T-helper 2 cell (primary cell): ENCODE measurements at regions not wholly inside any gene's neighbourhood (a gene's known extent, or its start where the extent isn't known, plus 50 kb on each side); places are given as distances from the start of the nearest gene placed in this dataset.
A peak's percentile ranks its signal among the peaks of the same experiment; 100 is the strongest.

Source experiments
- DNase-seq, 5 experiments: peaks; one replicate each; pipeline versions ENCODE4 v3.0.0 to v3.0.0-alpha.2; 2012 to 2022

DNA sequence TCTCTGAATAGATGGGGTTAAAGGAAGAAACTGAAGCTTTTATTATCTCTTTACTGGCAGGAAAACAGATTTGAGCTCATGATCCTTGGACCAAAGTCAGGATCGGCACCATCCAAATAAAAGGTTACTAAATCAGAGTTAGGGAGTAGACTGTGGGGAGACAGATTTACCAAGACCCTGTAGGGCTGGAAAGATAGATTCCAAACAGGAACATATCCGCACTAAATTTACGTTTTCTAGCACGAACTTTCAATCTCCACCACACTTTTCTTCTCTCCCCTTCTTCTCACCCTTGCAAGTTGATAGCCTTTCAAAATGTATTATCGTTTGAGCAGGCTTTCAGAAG, 120.0 kb upstream of the HMHB1 start:
- DNase-seq, result no peak

DNA sequence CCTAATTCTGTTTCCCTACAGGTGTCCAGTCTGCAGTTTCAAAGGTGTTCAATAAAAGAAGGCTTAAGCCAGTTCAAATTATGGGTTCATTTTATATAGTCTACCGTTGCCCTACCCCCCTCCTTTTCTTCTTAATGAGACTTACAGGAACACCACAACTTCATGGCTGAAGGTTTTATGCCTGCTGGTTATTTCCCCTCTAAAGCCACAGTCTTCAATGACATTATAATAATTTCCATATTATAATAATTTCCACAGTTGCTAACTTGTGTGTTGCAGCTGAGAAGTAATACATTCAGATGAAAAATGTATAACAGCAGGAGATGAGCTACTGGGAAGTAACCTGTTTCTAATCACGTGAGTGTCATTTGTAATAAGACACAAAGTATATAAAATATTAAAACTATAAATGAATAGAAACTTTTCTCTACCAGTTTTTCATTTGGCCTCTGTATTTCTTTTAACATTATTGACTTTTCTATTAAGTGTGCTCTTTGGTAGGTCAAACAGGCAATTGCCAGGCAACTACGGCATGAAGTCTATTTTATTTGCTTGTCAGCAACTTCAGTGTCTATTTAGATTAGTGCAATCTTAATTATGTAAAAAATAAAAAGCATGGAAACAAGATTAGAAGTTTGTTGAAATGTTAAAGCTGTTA, 120.5 kb upstream of the HMHB1 start:
- no peak for DNase-seq

DNA sequence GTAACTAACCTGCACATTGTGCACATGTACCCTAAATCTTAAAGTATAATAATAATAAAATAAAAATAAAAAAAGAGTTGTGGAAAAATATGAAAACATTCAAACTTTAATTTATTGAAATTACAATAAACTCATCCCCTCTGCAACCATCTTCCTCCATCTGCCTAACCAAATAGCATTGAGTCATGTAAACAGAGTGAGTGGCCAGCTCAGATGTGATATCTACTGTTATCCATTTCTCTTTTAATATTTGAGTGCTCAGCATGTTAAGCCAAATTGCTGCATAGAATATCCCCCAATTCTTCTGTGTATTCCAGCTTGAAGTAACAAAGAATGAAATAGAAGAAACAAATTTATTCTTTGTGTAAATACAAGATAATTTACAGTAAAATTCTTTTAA, 124.4 kb upstream of the HMHB1 start:
- no peak for DNase-seq

DNA sequence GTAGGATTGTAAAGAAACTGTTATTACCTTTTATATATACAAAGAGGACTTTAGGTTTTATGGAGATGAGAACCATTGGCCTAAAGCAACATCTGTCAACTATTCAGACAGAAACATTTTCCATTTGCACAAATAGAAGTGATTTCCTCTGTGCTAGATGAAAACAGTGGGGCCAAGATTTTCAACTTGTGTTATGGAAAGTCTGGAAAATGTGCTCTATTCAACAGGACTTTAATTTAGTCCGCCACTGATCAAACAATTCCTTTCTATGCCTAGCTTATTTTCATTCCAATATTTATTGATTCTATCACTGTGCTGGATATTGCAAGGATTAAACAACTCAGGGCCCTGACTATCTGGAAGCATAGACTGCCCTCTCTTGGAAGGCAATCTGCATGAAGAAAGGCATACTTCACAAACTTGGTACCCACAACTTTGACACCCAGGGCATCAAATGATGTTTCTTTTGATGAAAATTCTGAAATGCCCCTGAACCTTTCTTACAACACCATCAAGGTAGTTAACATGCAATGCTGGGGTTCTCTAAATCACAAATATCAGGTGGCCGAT, 126.6 kb upstream of the HMHB1 start:
- DNase-seq, result no peak

DNA sequence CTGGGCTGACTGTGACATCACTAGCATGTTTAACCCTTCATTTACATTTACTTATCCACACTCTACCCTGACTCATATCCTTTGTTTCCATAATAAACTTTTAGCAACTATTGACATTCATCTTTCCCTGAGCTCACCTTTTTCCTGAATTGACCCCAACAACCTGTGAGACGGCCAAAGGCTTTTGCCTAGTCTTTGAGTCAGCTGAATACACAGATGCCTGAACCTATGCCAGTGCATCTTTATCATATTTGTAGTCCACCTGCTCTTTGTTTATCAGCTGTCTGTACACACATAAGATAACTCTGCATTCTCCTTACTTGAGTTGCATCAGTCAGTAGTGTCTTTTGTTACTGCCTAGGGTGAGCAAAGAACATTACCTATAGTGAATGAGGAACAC, 128.5 kb upstream of the HMHB1 start:
- DNase-seq, result no peak

DNA sequence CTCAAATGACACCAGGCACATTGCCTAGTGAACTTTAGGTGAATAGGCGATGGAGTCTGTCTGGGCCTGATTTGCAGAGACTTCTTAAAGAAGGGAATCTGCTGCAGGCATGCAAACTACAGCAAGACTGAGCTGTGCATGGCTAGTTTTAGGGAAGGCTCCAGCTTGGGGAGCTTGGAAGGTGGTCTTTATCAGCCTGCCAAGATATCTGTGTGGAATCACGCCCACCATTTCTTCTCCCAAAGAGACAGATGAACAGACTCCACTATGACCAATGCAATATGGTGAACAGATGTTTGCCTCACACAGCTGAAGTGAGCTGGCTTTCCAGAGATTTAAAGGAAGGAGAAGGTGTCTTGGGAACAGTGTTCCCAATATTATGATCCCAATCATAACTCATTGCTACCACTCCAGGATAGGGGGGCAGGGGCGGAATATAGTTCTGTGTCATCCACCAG, 129.0 kb upstream of the HMHB1 start:
- DNase-seq, result no peak

DNA sequence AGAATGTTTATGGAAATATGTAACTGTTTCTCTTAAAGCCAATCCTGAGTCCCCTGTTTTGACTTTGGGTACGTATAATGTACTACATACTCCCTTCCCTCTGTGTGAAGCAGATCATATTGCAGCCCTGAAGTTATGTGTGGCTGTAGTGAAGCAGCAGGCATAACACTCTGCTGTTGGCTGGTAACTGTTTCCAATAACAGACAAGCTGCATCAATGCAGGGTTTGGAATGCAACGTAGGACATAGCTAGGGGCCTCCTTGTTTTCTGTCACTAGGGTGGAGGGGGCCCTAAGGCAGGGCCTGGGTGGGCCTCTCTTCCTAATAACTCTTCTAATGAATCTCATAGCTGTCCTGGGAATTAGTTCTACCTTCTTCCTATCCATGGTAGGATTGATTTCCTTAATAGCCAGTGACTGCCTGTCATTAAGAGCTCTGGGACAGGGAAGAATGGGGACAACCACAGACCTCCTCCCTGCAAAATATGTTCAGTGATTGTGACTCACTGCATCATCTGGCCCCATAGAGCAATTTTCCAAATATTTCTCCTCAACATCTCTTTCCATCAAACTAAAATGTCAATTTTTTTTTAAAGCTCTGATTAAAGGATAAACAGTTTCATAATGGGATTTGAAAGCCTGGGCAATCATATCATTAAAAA, 129.6 kb upstream of the HMHB1 start:
- no peak for DNase-seq

DNA sequence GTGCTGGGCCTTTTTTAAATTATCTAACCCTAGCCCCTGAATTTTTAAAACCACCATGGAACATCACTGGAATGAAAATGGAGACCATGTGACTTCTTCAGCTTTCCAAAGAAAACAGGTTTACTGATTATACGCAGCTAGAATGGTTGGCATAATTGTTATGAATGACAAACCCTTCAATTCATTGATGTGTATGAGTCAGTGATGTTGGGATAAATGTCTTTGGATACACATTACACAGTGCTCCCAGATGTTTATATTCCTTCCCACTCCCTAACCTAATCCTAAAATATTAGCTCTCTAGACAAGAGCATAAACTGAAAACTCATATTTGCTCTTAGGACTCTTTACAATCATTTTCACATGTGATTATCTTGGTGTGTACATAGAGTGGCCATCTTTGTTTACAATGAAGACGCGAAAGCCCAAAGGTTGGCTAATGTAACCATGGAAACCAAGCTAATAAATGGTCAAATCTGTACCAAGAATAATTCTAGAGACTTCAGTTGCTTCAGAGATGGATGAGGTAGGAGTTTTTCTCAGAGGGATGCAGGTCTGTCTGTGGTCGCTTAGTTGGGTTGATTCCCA, 131.2 kb upstream of the HMHB1 start:
- DNase-seq, result no peak

DNA sequence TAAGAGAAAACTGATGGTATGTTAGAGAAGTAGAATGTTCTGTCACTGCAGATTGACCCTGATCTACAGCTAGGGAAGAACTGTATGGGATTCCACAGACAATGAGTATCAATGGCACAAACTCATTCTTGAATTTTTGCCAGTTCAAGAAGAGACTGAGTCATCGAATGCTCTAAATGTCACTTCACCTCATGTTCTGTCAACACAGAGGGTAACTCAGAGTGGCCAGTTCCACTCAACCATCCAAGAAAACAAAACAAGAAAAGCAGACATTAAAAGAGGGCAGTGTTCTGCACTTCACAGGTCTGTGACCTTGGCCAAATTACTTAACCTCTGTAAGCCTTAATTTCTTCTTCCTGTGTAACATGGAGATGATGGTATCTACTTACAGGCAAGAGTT, 132.2 kb upstream of the HMHB1 start:
- DNase-seq, result no peak

DNA sequence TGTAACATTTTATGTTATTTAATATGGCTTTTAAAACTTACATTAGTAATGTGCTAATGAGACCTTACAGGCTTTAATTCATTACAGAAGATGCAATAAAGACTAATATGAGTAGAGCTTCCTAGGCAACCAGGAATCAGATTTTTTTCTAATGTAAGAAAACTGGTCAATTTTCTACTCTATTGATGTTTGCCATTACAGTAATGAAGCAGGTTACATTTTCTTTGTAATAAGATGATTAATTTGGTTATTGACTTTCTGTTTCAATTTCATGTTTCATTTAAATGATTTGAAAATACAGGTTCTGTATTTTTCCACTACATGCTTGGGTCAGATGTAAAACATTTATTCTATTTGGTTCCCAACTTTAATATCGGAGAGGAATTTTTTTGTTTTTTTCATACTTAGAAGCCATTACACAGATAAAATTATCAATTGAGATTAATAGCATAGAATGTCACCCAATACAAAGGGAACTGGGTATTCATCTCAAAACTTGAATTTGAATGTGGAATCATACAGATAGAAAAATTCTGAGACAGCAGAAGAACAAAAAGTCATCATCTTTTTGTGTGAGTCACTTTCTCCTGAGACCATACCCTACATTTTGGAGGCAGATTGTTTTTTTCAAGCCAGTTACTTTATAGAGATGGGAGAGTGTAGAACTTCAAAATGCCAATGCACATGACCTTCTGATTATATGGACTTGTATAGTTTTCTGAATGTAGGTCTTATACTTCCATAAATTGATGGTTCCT, 133.6 kb upstream of the HMHB1 start:
- DNase-seq, result peak in 1 of 5 experiments; percentile 21

DNA sequence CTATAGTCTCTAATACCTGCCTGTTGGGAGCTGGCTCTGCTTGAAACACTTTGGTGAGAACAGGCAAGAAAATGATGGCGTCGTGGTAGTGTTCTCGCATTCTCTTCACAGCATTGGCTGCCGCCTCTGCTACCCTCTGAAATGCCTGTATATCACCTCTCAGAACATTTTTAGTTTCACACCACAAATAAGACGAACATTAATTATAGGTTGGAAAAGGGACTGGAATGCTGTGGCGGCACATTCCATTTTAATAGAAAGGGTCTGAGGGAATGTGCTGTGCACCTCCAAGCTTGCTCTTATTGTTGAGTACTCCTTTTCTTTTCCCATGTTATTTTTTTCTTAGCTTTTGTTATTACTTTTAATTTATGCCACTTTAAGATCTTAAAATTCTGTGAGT, 134.6 kb upstream of the HMHB1 start:
- no peak for DNase-seq

DNA sequence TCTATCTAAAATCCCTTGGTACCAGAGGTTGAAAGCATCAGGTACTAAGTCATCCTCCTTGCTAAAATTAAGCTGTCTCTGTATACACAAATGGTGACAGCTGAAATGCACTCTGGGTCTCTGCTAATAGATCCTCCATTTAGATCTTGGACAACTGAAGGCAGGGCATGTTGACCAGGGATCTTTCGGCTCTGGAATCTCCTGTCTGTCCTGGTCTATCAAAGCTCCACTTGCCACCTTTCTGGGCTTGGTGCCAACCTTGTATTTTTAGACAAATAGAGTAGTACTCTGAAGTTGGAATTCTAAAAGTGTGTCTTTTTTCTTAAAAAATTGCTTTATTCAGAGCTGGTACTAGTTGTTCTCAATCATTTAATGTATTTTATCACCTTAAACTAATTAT, 135.2 kb upstream of the HMHB1 start:
- no peak for DNase-seq

DNA sequence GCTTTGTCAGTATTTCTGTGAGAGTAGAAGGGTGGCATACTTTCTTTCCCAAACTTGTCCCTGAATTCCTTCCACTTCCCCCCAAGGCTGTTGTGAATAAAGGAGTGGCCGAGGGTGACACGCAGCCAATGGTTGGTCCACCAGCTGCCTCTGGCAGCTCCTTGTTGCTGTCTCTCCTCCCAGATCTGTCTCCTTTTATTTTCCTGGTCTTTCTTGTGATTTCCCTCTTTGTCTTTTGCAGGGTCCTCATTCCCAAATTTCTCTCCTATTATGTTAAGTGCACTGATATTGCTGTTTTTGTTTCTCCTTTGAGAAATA, 137.5 kb upstream of the HMHB1 start:
- no peak for DNase-seq

DNA sequence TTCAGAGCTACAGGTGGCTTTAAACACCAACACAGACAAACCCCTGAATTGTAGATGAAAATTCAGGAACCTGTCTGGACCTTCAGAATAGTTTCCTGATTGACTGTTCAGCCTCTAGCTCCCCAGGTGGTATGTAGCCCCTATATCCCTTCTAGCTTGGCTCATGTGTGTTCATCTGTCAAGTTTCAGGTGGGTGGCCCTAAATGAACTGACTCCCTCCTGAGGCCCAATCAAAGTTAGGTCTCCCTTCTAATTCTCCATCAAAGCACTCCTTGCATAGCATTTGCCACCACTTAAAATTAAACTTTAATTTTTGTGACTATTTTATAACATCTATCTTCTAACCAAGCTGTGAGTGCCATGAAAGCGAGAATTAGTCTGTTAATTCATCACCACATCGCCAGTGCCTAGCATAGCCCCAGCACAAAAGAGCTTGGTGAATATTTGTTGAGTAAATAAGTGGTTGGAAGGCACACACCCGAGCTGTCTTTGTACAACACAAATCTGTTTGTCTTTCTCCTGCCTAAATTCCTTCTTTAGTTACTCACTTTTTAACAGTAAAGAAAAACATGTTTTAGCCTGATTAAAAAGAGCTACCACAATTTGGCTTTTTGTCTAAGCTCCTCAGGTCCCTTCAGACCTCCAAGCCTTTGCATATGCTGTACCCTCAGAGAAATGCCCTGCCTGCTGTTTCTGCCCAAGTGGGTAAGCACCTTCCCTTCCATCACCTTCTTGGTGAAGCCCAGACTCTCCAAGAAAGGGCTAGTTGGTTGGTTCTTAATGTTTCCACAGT, 138.1 kb upstream of the HMHB1 start:
- DNase-seq, result no peak

DNA sequence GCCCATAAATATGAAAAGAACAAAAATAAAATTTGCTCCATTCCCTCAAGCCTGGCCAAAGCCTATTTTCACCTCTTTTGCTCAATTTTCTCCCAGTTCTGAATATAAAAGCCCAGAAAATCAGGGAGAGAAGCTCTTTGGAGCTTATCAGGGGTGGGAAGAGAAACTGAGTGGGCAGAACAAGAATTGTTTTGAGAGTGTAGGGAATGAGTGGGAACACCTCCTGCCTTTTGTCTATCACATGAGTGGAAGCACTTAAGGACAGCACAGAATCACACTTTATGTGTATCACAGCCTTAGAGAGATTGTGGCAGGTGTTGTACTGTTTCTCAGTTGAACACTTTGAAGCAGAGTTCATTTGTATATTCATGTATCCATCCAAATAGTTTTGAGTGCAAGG, 139.2 kb upstream of the HMHB1 start:
- DNase-seq, result no peak

DNA sequence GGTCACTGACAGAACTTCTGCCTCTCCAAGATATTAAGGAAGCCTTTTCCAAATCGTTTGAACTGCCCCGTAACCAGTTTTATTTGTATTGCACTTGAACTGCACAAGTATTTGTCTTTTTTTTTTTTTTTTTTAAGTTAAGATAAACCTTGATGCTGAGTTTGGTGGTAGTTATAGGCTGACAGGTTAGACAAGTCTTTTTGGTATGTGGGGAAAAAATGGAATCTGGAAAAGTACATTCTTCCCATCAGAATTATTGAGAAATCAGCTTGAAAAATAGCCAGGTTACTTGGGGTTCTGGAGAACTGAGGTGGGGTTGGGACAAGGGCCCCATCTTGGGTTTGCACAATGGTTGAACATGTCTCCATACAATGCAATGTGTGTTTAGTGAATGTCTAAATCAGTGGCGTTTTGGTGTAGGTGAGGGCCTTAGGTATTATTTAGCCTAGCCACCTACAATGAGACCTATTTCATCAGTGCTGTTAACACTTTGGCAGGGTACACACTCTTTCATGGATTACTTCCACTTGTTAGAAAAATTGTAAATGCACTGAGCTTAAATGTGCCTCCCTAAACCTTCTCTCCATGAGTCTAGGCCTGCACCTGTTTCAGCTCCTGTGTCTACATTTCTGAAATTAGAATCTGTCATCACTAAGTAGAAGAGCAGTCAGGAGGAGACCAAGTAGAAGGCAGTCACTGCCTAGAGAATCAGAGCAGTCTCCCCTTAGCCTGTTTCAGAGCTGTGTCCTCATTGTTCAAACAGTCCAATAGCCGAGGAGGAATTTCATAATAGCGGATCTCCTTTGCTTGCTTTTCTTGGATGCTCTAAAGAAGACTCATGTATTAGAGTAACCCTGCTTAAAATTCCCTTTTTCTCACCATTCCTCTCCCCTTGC, 140.0 kb upstream of the HMHB1 start:
- DNase-seq, result no peak

DNA sequence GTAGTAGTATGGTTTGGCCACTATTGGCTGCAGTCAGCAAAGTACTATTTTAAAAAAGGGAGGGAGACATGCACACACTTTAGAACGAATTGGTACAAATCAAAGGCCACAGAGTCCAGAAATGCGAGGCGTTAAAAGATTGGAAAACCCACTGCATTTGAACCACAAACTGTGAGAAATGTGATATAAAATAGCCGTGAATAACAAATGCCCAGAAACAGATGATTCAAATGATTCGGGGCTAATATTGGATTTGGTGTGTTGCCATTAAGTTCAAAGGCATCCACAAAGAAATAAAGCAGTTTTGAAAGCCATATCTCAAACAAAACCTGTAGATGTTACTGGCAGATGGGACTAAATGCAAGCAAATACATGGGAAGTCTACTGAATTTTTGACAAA, 140.9 kb upstream of the HMHB1 start:
- DNase-seq, result no peak

DNA sequence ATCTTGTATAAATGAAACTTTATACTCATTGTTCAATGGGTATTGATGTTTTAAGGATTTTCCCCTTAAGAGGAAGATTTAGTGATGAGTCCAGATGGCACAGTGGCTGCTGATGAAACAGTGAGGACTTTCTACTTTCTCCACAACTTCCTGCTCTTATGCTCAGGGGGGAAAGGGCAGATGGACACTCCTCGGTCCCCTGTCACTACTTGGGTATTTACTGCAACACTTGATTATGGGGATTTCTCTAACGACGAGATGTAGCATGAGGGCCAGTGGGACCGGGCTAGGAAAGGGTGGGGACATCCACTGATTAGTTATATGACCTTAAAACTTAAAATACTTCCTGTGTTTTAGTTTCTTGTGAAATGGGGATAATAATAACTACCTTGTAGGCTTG, 146.1 kb upstream of the HMHB1 start:
- DNase-seq, result no peak

DNA sequence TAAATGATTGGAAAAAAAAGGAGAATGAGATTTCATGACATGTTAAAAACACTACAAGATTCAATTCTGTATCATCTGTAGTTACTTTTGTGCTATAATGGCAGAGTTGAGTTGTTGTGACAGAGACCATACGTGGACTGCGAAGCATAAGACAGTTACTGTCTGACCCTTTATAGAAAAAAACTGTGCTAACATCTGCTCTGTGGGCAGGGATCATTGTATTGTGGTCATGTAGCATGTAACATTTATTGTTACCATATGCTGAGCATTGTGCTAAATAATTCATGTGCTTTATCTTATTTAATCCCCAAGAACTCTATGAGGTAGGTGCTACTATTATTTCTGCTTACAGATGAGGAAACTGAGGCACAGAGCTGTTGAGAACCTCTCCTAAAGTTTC, 147.3 kb upstream of the HMHB1 start:
- DNase-seq, result no peak

DNA sequence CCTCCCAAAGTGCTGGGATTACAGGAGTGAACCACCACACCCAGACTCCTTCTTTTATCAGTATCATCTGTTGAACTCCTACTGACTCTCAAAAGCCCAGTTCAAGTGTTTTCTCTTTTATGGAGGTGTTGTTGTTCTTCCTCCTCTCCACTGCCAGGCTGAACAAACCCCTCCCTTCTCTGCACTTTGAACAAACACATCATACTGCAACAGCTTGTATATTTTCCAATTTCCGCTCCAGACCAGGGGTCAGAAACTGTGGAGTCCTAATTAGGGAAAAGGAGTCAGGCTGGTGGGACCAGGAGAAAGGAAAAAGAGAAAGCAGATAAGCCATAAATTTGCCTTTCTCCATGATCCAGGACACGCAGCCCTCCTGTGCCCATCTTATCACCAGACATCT, 148.1 kb upstream of the HMHB1 start:
- DNase-seq, result no peak

DNA sequence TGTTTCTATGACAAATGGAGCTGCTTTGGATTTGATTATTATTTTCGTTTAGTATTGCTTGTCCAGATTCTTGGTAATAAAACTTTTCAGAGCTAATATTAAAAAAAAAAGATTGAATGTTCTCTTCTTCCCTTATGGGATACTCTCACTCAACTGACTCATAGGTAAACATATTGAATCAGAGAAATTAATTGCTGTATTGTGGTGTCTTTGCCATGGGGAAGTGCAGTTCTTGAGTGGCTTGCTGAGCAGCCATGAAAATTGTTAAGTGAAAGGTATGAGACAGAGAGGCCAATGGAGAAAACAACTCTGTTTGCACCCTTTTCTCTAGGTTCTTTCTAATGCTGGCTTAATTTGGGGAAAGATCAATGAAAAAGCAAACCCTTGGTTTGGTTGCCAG, 149.9 kb upstream of the HMHB1 start:
- DNase-seq, result no peak

DNA sequence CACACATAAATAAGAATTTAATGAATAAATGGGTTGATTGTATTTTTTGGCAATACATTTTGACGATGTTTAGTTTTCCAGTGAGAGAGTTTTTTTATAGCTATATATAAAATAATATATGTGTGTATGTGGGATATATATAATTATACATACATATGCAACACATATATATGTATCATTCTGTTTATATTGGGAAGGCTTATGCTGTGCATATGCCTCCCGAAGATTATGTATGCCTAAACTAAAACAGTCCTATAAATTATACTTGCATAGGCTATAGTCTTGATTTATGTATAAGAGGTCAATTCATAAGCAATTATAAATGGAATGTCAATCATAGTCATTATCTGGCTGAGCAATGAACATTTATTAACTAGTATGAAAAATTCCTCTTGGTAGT, 151.3 kb upstream of the HMHB1 start:
- no peak for DNase-seq
